GM10248 (cell line): ENCODE measurements at regions not wholly inside any gene's neighbourhood (a gene's known extent, or its start where the extent isn't known, plus 50 kb on each side); places are given as distances from the start of the nearest gene placed in this dataset.

Source experiments
- CTCF ChIA-PET: fragments of 300-600 bp; sonication (Branson Sonifier 250); formaldehyde crosslinking; extraction: SDS; loops from one replicate; lab custom pipeline; 2021; ENCODE audit warnings: antibody characterized with exemption; lab: Yijun Ruan, JAX
- POLR2A ChIA-PET: fragments of 350-650 bp; sonication (Branson Sonifier 250); formaldehyde crosslinking; extraction: SDS; loops from one replicate; lab custom pipeline; 2020; ENCODE audit warnings: antibody characterized with exemption; lab: Yijun Ruan, JAX
- DNase-seq: peaks from one replicate; pipeline ENCODE4 v3.0.0; 2012; ENCODE audit errors: extremely low spot score
- CTCF ChIP-seq: IDR thresholded peaks from 2 replicates; pipeline ENCODE4 v1.5.1; 2012; ENCODE audit warnings: mild to moderate bottlenecking, low read depth; ENCODE audit errors: extremely low read depth, missing control alignments, control extremely low read depth

GRCh38 chr7:46660402-46660980, 739.4 kb upstream of the IGFBP3 start:
- POLR2A ChIA-PET: no interaction called here
- CTCF ChIA-PET: interaction anchor here (1.3 to 2.1 kb wide), 2 partner anchors 10 to 13 kb away, joined by 3 to 6 read pairs; no protein-coding TSS in a partner anchor
- DNase-seq: no peak
- no peak for TF ChIP-seq CTCF

GRCh38 chr7:46658281-46658680, 737.2 kb upstream of the IGFBP3 start:
- TF ChIP-seq CTCF: no peak
- no peak for DNase-seq
- ChIA-PET POLR2A (no interaction called here), CTCF (interaction anchor here (1.1 to 1.2 kb wide), 2 partner anchors 12 to 14 kb away, joined by 3 read pairs; no protein-coding TSS in a partner anchor)

- ChIA-PET CTCF (no interaction called here), POLR2A (no interaction called here)
- no peak for TF ChIP-seq CTCF
- no peak for DNase-seq
These were observed 733.7 kb upstream of the IGFBP3 start for GRCh38 chr7:46654546-46655443.

GRCh38 chr7:46653848-46654247, 732.8 kb upstream of the IGFBP3 start:
- ChIA-PET POLR2A (no interaction called here), CTCF (no interaction called here)
- DNase-seq: no peak
- TF ChIP-seq CTCF: no peak

- no peak for DNase-seq
- ChIA-PET POLR2A (no interaction called here), CTCF (interaction anchor here (1.3 kb wide), 1 partner anchor 14 kb away, joined by 3 read pairs; no protein-coding TSS in a partner anchor)
- TF ChIP-seq CTCF: no peak
These were observed 731.2 kb upstream of the IGFBP3 start for GRCh38 chr7:46652317-46652716.

- no peak for DNase-seq
- POLR2A ChIA-PET: no interaction called here
- CTCF ChIA-PET: interaction anchor here (1.3 kb wide), 1 partner anchor 14 kb away, joined by 3 read pairs; no protein-coding TSS in a partner anchor
- TF ChIP-seq CTCF: no peak
These were observed 730.6 kb upstream of the IGFBP3 start for GRCh38 chr7:46651561-46652088.
